ENCODE measurements at regions not wholly inside any gene's neighbourhood (a gene's known extent, or its start where the extent isn't known, plus 50 kb on each side); places are given as distances from the start of the nearest gene placed in this dataset.

DNA sequence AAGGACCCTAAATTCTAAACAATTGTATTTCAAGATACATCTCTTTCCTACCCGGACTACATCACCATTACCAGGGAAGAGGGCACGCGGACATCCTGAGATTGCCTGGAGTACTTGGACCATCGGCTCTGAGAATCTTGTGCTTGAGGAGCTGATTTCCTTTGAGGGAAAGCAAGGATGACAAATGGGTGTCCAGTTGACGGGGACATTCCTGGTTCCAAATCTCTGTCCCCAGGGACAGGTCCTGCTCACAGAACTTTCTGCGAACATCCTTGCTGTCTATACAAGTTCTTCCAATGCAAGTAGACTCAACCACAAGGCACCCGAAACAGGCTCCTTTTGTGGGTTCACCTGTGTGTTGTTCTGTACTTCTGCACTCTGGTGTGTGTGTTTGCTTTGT, 289.5 kb upstream of the MYT1L start:
- TF ChIP-seq CTCF (conservative IDR thresholded peaks at IDR 0.05 in 1 of 2, IDR thresholded peaks at IDR 0.05 in 1 of 2; ENCODE audit: low read depth in 1 of 2, low read length in 2 of 2), result no peak
- TF ChIP-seq EZH2 (IDR thresholded peaks at IDR 0.05; ENCODE audit: low read length, missing control alignments), result no peak

All from fibroblast of lung (primary cell).